ENCODE measurements at regions not wholly inside any gene's neighbourhood (a gene's known extent, or its start where the extent isn't known, plus 50 kb on each side); places are given as distances from the start of the nearest gene placed in this dataset.

GRCh38 chr6:147972448-147972847 is 370.2 kb upstream of the SASH1 start:
- no peaks in the 10 kb centered on the region for H3K9me3 Mint-ChIP-seq
- no peak for DNase-seq
- CTCF ChIA-PET = interaction anchor here (0.6 kb wide), 1 partner anchor 60 kb away, joined by 3 read pairs; no protein-coding TSS in a partner anchor
- no peak overlapping the region for H3K4me3 Mint-ChIP-seq
- no peaks in the 10 kb centered on the region for H3K4me1 Mint-ChIP-seq (ENCODE audit: low read depth)
- intact Hi-C loops (cut with micrococcal nuclease) = no loop called here
- no peaks in the 10 kb centered on the region for H3K36me3 Mint-ChIP-seq
- H3K27me3 Mint-ChIP-seq = no peaks in the 10 kb centered on the region
- no peak overlapping the region for H3K27ac Mint-ChIP-seq
- POLR2A ChIA-PET = no interaction called here

GRCh38 chr6:147973806-147974205 is 368.8 kb upstream of the SASH1 start:
- no peaks in the 10 kb centered on the region for H3K4me1 Mint-ChIP-seq (ENCODE audit: low read depth)
- POLR2A ChIA-PET = no interaction called here
- H3K9me3 Mint-ChIP-seq = no peaks in the 10 kb centered on the region
- no peak for DNase-seq
- no peak overlapping the region for H3K27ac Mint-ChIP-seq
- intact Hi-C loops (cut with micrococcal nuclease) = no loop called here
- CTCF ChIA-PET = no interaction called here
- no peaks in the 10 kb centered on the region for H3K36me3 Mint-ChIP-seq
- H3K4me3 Mint-ChIP-seq = no peak overlapping the region
- H3K27me3 Mint-ChIP-seq = no peaks in the 10 kb centered on the region

GRCh38 chr6:147974376-147974775 is 368.3 kb upstream of the SASH1 start:
- DNase-seq = no peak
- ChIA-PET POLR2A (no interaction called here), CTCF (no interaction called here)
- Mint-ChIP-seq H3K36me3 (no peaks in the 10 kb centered on the region), H3K27ac (no peak overlapping the region), H3K4me3 (no peak overlapping the region), H3K9me3 (no peaks in the 10 kb centered on the region), H3K4me1 (ENCODE audit: low read depth) (no peaks in the 10 kb centered on the region), H3K27me3 (no peaks in the 10 kb centered on the region)
- intact Hi-C loops (cut with micrococcal nuclease) = no loop called here

- Mint-ChIP-seq H3K4me1 (ENCODE audit: low read depth) (no peaks in the 10 kb centered on the region), H3K36me3 (no peaks in the 10 kb centered on the region), H3K4me3 (no peak overlapping the region), H3K27me3 (no peaks in the 10 kb centered on the region), H3K9me3 (no peaks in the 10 kb centered on the region), H3K27ac (no peak overlapping the region)
- no peak for DNase-seq
- ChIA-PET CTCF (no interaction called here), POLR2A (no interaction called here)
- intact Hi-C loops (cut with micrococcal nuclease) = no loop called here
Observed at GRCh38 chr6:147977851-147978465, 364.7 kb upstream of the SASH1 start.

- Mint-ChIP-seq H3K4me1 (ENCODE audit: low read depth) (no peaks in the 10 kb centered on the region), H3K4me3 (no peak overlapping the region), H3K27me3 (no peaks in the 10 kb centered on the region), H3K9me3 (no peaks in the 10 kb centered on the region), H3K27ac (no peak overlapping the region), H3K36me3 (no peaks in the 10 kb centered on the region)
- ChIA-PET CTCF (no interaction called here), POLR2A (no interaction called here)
- DNase-seq = no peak
- intact Hi-C loops (cut with micrococcal nuclease) = no loop called here
Observed at GRCh38 chr6:147979966-147980365, 362.7 kb upstream of the SASH1 start.

GRCh38 chr6:147983581-147984366 is 358.9 kb upstream of the SASH1 start:
- CTCF ChIA-PET = no interaction called here
- Mint-ChIP-seq H3K9me3 (no peaks in the 10 kb centered on the region), H3K4me3 (no peak overlapping the region), H3K36me3 (no peaks in the 10 kb centered on the region), H3K4me1 (ENCODE audit: low read depth) (no peaks in the 10 kb centered on the region), H3K27me3 (no peaks in the 10 kb centered on the region), H3K27ac (no peak overlapping the region)
- intact Hi-C loops (cut with micrococcal nuclease) = no loop called here
- POLR2A ChIA-PET = no interaction called here
- no peak for DNase-seq

GRCh38 chr6:147986846-147987245 is 355.8 kb upstream of the SASH1 start:
- intact Hi-C loops (cut with micrococcal nuclease) = no loop called here
- Mint-ChIP-seq H3K36me3 (no peaks in the 10 kb centered on the region), H3K9me3 (no peaks in the 10 kb centered on the region), H3K4me1 (ENCODE audit: low read depth) (no peaks in the 10 kb centered on the region), H3K27me3 (no peaks in the 10 kb centered on the region), H3K4me3 (no peak overlapping the region), H3K27ac (no peak overlapping the region)
- CTCF ChIA-PET = no interaction called here
- no peak for DNase-seq
- POLR2A ChIA-PET = no interaction called here

GRCh38 chr6:147990159-147990558 is 352.5 kb upstream of the SASH1 start:
- Mint-ChIP-seq H3K27me3 (no peaks in the 10 kb centered on the region), H3K4me3 (no peak overlapping the region), H3K9me3 (no peaks in the 10 kb centered on the region), H3K4me1 (ENCODE audit: low read depth) (no peaks in the 10 kb centered on the region), H3K36me3 (no peaks in the 10 kb centered on the region), H3K27ac (no peak overlapping the region)
- CTCF ChIA-PET = no interaction called here
- DNase-seq = no peak
- POLR2A ChIA-PET = no interaction called here
- intact Hi-C loops (cut with micrococcal nuclease) = no loop called here

- H3K27me3 Mint-ChIP-seq = no peaks in the 10 kb centered on the region
- no peak overlapping the region for H3K27ac Mint-ChIP-seq
- H3K4me1 Mint-ChIP-seq (ENCODE audit: low read depth) = no peaks in the 10 kb centered on the region
- ChIA-PET POLR2A (no interaction called here), CTCF (no interaction called here)
- no peak overlapping the region for H3K4me3 Mint-ChIP-seq
- no peak for DNase-seq
- H3K9me3 Mint-ChIP-seq = no peaks in the 10 kb centered on the region
- intact Hi-C loops (cut with micrococcal nuclease) = no loop called here
- H3K36me3 Mint-ChIP-seq = no peaks in the 10 kb centered on the region
Observed at GRCh38 chr6:147991961-147992360, 350.7 kb upstream of the SASH1 start.

GRCh38 chr6:147999001-147999540 is 343.6 kb upstream of the SASH1 start:
- no peaks in the 10 kb centered on the region for H3K9me3 Mint-ChIP-seq
- CTCF ChIA-PET = no interaction called here
- H3K4me3 Mint-ChIP-seq = no peak overlapping the region
- no peaks in the 10 kb centered on the region for H3K4me1 Mint-ChIP-seq (ENCODE audit: low read depth)
- no peak overlapping the region for H3K27ac Mint-ChIP-seq
- POLR2A ChIA-PET = no interaction called here
- H3K27me3 Mint-ChIP-seq = no peaks in the 10 kb centered on the region
- DNase-seq = no peak
- H3K36me3 Mint-ChIP-seq = no peaks in the 10 kb centered on the region
- intact Hi-C loops (cut with micrococcal nuclease) = no loop called here

- Mint-ChIP-seq H3K9me3 (no peaks in the 10 kb centered on the region), H3K27me3 (no peaks in the 10 kb centered on the region), H3K27ac (no peak overlapping the region), H3K4me3 (no peak overlapping the region), H3K36me3 (no peaks in the 10 kb centered on the region), H3K4me1 (ENCODE audit: low read depth) (no peaks in the 10 kb centered on the region)
- intact Hi-C loops (cut with micrococcal nuclease) = no loop called here
- CTCF ChIA-PET = no interaction called here
- DNase-seq = no peak
- POLR2A ChIA-PET = no interaction called here
Observed at GRCh38 chr6:148001844-148002642, 340.6 kb upstream of the SASH1 start.

GRCh38 chr6:148004651-148005050 is 338.0 kb upstream of the SASH1 start:
- Mint-ChIP-seq H3K27ac (no peak overlapping the region), H3K36me3 (no peaks in the 10 kb centered on the region), H3K4me3 (no peak overlapping the region), H3K4me1 (ENCODE audit: low read depth) (no peaks in the 10 kb centered on the region), H3K27me3 (no peaks in the 10 kb centered on the region), H3K9me3 (no peaks in the 10 kb centered on the region)
- DNase-seq = no peak
- intact Hi-C loops (cut with micrococcal nuclease) = no loop called here
- CTCF ChIA-PET = no interaction called here
- POLR2A ChIA-PET = no interaction called here
